WTC11 (cell line): ENCODE measurements at regions not wholly inside any gene's neighbourhood (a gene's known extent, or its start where the extent isn't known, plus 50 kb on each side); places are given as distances from the start of the nearest gene placed in this dataset.

Experiments
- ATAC-seq: fragments of 200-7000 bp; cut with Tn5 transposase; 2 replicates; pipeline ENCODE4 v1.10.0; 2021; ENCODE audit warnings: mild to moderate bottlenecking, moderate library complexity
- CTCF ChIA-PET: fragments of 300-600 bp; sonication (Branson Sonifier 250); formaldehyde crosslinking; loops from one replicate; lab custom pipeline; 2021; ENCODE audit warnings: antibody characterized with exemption; lab: Charles Lee
- POLR2A ChIA-PET: fragments of 350-600 bp; sonication (Branson Sonifier 250); formaldehyde crosslinking; loops from one replicate; lab custom pipeline; 2021; ENCODE audit warnings: antibody characterized with exemption; lab: Charles Lee
- DNase-seq: peaks from one replicate; pipeline ENCODE4 v3.0.0; 2021; ENCODE audit warnings: low spot score
- H3K27ac Mint-ChIP-seq: 2 replicates; pipeline ENCODE4 v1.8.0; 2021; ENCODE audit warnings: mixed read lengths
- H3K27me3 Mint-ChIP-seq: 2 replicates; pipeline ENCODE4 v1.8.0; 2021; ENCODE audit warnings: low read depth, mild to moderate bottlenecking, moderate library complexity, mixed read lengths
- H3K36me3 Mint-ChIP-seq: 2 replicates; pipeline ENCODE4 v1.8.0; 2021; ENCODE audit warnings: mixed read lengths
- H3K4me1 Mint-ChIP-seq: 2 replicates; pipeline ENCODE4 v1.8.0; 2022; ENCODE audit warnings: mixed read lengths
- H3K4me3 Mint-ChIP-seq: 2 replicates; pipeline ENCODE4 v1.8.0; 2021; ENCODE audit warnings: mild to moderate bottlenecking, moderate library complexity, mixed read lengths
- H3K9me3 Mint-ChIP-seq: 2 replicates; pipeline ENCODE4 v1.8.0; 2021; ENCODE audit warnings: mixed read lengths
- ETV6 ChIP-seq: sonication (generic); formaldehyde crosslinking; IDR thresholded peaks from 2 replicates; pipeline ENCODE4 v1.8.1; 2022; ENCODE audit warnings: mild to moderate bottlenecking, missing genetic modification reagents
- FOXJ3 ChIP-seq: sonication (generic); formaldehyde crosslinking; IDR thresholded peaks from 2 replicates; pipeline ENCODE4 v1.9.0; 2021; ENCODE audit warnings: missing genetic modification reagents, mild to moderate bottlenecking, borderline replicate concordance
- GABPB1 ChIP-seq: sonication (generic); formaldehyde crosslinking; IDR thresholded peaks from 2 replicates; pipeline ENCODE4 v1.8.1; 2023; ENCODE audit warnings: mild to moderate bottlenecking, missing genetic modification reagents
- JUN ChIP-seq: sonication (generic); formaldehyde crosslinking; IDR thresholded peaks from 2 replicates; pipeline ENCODE4 v1.8.0; 2023; ENCODE audit warnings: mild to moderate bottlenecking, missing genetic modification reagents
- MXD4 ChIP-seq: fragments of 250-450 bp; sonication (Bioruptor Pico); IDR thresholded peaks from 2 replicates; pipeline ENCODE4 v1.8.0; 2021; ENCODE audit warnings: mild to moderate bottlenecking, moderate library complexity, borderline replicate concordance
- NR1H2 ChIP-seq: sonication (generic); formaldehyde crosslinking; IDR thresholded peaks from 2 replicates; pipeline ENCODE4 v1.9.0; 2021; ENCODE audit warnings: mild to moderate bottlenecking, moderate library complexity, missing genetic modification reagents
- NR3C1 ChIP-seq: sonication (generic); formaldehyde crosslinking; conservative IDR thresholded peaks from 2 replicates; pipeline ENCODE4 v1.8.1; 2023; ENCODE audit warnings: low read depth, mild to moderate bottlenecking, missing genetic modification reagents
- SMAD3 ChIP-seq: sonication (generic); formaldehyde crosslinking; IDR thresholded peaks from 2 replicates; pipeline ENCODE4 v1.8.0; 2022; ENCODE audit warnings: missing genetic modification reagents, mild to moderate bottlenecking, borderline replicate concordance
- SMAD4 ChIP-seq: sonication (generic); formaldehyde crosslinking; IDR thresholded peaks from 2 replicates; pipeline ENCODE4 v1.8.0; 2022; ENCODE audit warnings: mild to moderate bottlenecking, missing genetic modification reagents
- ZNF138 ChIP-seq: sonication (generic); formaldehyde crosslinking; conservative IDR thresholded peaks from 2 replicates; pipeline ENCODE4 v1.8.1; 2022; ENCODE audit warnings: mild to moderate bottlenecking, moderate library complexity, missing genetic modification reagents
- ZNF263 ChIP-seq: sonication (generic); formaldehyde crosslinking; IDR thresholded peaks from 2 replicates; pipeline ENCODE4 v1.8.1; 2022; ENCODE audit warnings: low read depth, mild to moderate bottlenecking, moderate library complexity, missing genetic modification reagents
- ZNF416 ChIP-seq: fragments of 250-450 bp; sonication (Bioruptor Pico); IDR thresholded peaks from 2 replicates; pipeline ENCODE4 v1.9.0; 2021; ENCODE audit warnings: mild to moderate bottlenecking, inconsistent platforms
- ZNF423 ChIP-seq: fragments of 250-450 bp; sonication (Bioruptor Pico); IDR thresholded peaks from 2 replicates; pipeline ENCODE4 v2.1.2; 2022; ENCODE audit warnings: mild to moderate bottlenecking, moderate library complexity
- TF ChIP-seq, protein P1 (sequence below): fragments of 250-450 bp; sonication (Bioruptor Pico); IDR thresholded peaks from 2 replicates; pipeline ENCODE4 v1.9.0; 2021; ENCODE audit warnings: mild to moderate bottlenecking
- TF ChIP-seq, protein P2 (sequence below): fragments of 250-450 bp; sonication (Bioruptor Pico); IDR thresholded peaks from 2 replicates; pipeline ENCODE4 v1.9.0; 2021; ENCODE audit warnings: moderate library complexity, mild to moderate bottlenecking, inconsistent platforms, borderline replicate concordance
- TF ChIP-seq, protein P3 (sequence below): fragments of 200-600 bp; IDR thresholded peaks from 2 replicates; pipeline ENCODE4 v1.8.0; 2022; ENCODE audit warnings: antibody characterized with exemption
- TF ChIP-seq, protein P4 (sequence below): sonication (generic); formaldehyde crosslinking; IDR thresholded peaks from 2 replicates; pipeline ENCODE4 v1.8.1; 2023; ENCODE audit warnings: mild to moderate bottlenecking, missing genetic modification reagents, borderline replicate concordance
- TF ChIP-seq, protein P5 (sequence below): sonication (generic); formaldehyde crosslinking; IDR thresholded peaks from 2 replicates; pipeline ENCODE4 v1.8.0; 2022; ENCODE audit warnings: mild to moderate bottlenecking, missing genetic modification reagents
- TF ChIP-seq, protein P6 (sequence below): sonication (generic); formaldehyde crosslinking; conservative IDR thresholded peaks from 2 replicates; pipeline ENCODE4 v1.8.1; 2022; ENCODE audit warnings: mild to moderate bottlenecking, missing genetic modification reagents

DNA sequence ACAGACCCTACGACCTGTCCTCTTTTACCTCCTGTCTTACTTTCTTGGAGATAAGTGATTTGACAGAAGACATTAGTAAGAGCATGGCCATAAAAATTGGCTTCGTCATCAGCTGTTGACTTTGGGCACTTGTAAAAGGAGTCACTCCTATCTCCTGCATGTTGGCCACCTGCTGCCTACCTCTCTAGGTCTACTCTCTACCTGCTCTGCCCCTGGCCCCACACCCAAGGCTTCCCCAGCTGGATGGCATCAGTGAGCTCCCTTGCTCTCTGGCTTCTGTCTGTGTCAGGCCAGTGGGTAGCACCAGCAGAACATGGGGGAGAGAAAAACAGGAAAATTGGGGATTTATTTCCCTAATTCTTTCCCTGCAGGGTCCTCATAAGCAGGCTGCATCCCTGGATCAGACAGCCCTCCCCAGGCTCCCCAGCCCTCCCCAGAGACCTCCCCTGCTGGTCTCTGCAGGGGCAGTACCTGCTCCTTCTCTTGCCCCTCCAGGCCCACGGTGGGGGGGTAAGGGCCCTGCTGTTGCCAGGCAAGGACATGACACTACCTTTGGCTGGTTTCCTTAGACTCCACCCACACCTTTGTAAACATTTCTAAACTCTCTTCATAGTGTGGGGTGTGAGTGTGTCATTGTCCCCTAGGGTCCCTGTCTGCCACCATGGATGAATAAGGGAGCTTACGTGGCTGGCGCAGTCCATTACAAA is 157.0 kb upstream of the NECTIN1 start:
- CTCF ChIA-PET: no interaction called here
- H3K36me3 Mint-ChIP-seq: no peaks in the 10 kb centered on the region
- H3K27me3 Mint-ChIP-seq: no peaks in the 10 kb centered on the region
- no peak overlapping the region for H3K4me3 Mint-ChIP-seq
- TF ChIP-seq ZNF138 (CRISPR knock-in tag) (no peak), ZNF263 (CRISPR knock-in tag) (no peak), ZNF423 (CRISPR knock-in tag) (no peak), SMAD4 (no peak), MXD4 (no peak), NR1H2 (no peak), NR3C1 (CRISPR knock-in tag) (no peak), ETV6 (no peak), JUN (CRISPR knock-in tag) (no peak), GABPB1 (CRISPR knock-in tag) (no peak), FOXJ3 (CRISPR knock-in tag) (no peak), ZNF416 (CRISPR knock-in tag) (no peak), SMAD3 (no peak)
- TF ChIP-seq, protein P1, sequence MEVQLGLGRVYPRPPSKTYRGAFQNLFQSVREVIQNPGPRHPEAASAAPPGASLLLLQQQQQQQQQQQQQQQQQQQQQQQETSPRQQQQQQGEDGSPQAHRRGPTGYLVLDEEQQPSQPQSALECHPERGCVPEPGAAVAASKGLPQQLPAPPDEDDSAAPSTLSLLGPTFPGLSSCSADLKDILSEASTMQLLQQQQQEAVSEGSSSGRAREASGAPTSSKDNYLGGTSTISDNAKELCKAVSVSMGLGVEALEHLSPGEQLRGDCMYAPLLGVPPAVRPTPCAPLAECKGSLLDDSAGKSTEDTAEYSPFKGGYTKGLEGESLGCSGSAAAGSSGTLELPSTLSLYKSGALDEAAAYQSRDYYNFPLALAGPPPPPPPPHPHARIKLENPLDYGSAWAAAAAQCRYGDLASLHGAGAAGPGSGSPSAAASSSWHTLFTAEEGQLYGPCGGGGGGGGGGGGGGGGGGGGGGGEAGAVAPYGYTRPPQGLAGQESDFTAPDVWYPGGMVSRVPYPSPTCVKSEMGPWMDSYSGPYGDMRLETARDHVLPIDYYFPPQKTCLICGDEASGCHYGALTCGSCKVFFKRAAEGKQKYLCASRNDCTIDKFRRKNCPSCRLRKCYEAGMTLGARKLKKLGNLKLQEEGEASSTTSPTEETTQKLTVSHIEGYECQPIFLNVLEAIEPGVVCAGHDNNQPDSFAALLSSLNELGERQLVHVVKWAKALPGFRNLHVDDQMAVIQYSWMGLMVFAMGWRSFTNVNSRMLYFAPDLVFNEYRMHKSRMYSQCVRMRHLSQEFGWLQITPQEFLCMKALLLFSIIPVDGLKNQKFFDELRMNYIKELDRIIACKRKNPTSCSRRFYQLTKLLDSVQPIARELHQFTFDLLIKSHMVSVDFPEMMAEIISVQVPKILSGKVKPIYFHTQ: no peak
- TF ChIP-seq, protein P2, sequence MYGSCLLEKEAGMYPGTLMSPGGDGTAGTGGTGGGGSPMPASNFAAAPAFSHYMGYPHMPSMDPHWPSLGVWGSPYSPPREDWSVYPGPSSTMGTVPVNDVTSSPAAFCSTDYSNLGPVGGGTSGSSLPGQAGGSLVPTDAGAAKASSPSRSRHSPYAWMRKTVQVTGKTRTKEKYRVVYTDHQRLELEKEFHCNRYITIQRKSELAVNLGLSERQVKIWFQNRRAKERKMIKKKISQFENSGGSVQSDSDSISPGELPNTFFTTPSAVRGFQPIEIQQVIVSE (CRISPR knock-in tag): no peak
- TF ChIP-seq, protein P3, sequence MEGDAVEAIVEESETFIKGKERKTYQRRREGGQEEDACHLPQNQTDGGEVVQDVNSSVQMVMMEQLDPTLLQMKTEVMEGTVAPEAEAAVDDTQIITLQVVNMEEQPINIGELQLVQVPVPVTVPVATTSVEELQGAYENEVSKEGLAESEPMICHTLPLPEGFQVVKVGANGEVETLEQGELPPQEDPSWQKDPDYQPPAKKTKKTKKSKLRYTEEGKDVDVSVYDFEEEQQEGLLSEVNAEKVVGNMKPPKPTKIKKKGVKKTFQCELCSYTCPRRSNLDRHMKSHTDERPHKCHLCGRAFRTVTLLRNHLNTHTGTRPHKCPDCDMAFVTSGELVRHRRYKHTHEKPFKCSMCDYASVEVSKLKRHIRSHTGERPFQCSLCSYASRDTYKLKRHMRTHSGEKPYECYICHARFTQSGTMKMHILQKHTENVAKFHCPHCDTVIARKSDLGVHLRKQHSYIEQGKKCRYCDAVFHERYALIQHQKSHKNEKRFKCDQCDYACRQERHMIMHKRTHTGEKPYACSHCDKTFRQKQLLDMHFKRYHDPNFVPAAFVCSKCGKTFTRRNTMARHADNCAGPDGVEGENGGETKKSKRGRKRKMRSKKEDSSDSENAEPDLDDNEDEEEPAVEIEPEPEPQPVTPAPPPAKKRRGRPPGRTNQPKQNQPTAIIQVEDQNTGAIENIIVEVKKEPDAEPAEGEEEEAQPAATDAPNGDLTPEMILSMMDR: no peak
- TF ChIP-seq, protein P4, sequence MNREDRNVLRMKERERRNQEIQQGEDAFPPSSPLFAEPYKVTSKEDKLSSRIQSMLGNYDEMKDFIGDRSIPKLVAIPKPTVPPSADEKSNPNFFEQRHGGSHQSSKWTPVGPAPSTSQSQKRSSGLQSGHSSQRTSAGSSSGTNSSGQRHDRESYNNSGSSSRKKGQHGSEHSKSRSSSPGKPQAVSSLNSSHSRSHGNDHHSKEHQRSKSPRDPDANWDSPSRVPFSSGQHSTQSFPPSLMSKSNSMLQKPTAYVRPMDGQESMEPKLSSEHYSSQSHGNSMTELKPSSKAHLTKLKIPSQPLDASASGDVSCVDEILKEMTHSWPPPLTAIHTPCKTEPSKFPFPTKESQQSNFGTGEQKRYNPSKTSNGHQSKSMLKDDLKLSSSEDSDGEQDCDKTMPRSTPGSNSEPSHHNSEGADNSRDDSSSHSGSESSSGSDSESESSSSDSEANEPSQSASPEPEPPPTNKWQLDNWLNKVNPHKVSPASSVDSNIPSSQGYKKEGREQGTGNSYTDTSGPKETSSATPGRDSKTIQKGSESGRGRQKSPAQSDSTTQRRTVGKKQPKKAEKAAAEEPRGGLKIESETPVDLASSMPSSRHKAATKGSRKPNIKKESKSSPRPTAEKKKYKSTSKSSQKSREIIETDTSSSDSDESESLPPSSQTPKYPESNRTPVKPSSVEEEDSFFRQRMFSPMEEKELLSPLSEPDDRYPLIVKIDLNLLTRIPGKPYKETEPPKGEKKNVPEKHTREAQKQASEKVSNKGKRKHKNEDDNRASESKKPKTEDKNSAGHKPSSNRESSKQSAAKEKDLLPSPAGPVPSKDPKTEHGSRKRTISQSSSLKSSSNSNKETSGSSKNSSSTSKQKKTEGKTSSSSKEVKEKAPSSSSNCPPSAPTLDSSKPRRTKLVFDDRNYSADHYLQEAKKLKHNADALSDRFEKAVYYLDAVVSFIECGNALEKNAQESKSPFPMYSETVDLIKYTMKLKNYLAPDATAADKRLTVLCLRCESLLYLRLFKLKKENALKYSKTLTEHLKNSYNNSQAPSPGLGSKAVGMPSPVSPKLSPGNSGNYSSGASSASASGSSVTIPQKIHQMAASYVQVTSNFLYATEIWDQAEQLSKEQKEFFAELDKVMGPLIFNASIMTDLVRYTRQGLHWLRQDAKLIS (CRISPR knock-in tag): no peak
- TF ChIP-seq, protein P5, sequence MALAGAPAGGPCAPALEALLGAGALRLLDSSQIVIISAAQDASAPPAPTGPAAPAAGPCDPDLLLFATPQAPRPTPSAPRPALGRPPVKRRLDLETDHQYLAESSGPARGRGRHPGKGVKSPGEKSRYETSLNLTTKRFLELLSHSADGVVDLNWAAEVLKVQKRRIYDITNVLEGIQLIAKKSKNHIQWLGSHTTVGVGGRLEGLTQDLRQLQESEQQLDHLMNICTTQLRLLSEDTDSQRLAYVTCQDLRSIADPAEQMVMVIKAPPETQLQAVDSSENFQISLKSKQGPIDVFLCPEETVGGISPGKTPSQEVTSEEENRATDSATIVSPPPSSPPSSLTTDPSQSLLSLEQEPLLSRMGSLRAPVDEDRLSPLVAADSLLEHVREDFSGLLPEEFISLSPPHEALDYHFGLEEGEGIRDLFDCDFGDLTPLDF: no peak
- TF ChIP-seq, protein P6, sequence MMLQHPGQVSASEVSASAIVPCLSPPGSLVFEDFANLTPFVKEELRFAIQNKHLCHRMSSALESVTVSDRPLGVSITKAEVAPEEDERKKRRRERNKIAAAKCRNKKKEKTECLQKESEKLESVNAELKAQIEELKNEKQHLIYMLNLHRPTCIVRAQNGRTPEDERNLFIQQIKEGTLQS (CRISPR knock-in tag): no peak
- TF ChIP-seq, all 79 proteins: peak for 0
- DNase-seq (no peak), ATAC-seq (no peak)
- no peaks in the 10 kb centered on the region for H3K9me3 Mint-ChIP-seq
- H3K4me1 Mint-ChIP-seq: peaks cover 7% of the 10 kb centered on the region
- H3K27ac Mint-ChIP-seq: no peak overlapping the region
- POLR2A ChIA-PET: no interaction called here
